ES-I3 (cell line): ENCODE measurements at regions not wholly inside any gene's neighbourhood (a gene's known extent, or its start where the extent isn't known, plus 50 kb on each side); places are given as distances from the start of the nearest gene placed in this dataset.
"Not testable (repeated sequence)": the region's sequence is repeated elsewhere in the genome, so short reads cannot be mapped to it uniquely, and the experiment has no call there.

Experiments used
- H3K36me3 ChIP-seq: 2 replicates; pipeline ENCODE4 v1.6.1; 2013; ENCODE audit warnings: mild to moderate bottlenecking, low read length, control low read depth, moderate library complexity; ENCODE audit not compliant: insufficient read depth
- H3K4me1 ChIP-seq: 2 replicates; pipeline ENCODE4 v1.6.1; 2013; ENCODE audit warnings: mild to moderate bottlenecking, control low read depth, low read length; ENCODE audit not compliant: insufficient read depth
- H3K9ac ChIP-seq: 2 replicates; pipeline ENCODE4 v1.6.1; 2013; ENCODE audit warnings: low read depth, mild to moderate bottlenecking, low read length, moderate library complexity
- H3K9me3 ChIP-seq: 2 replicates; pipeline ENCODE4 v1.6.1; 2013; ENCODE audit warnings: mild to moderate bottlenecking, low read length, moderate library complexity; ENCODE audit not compliant: control insufficient read depth, insufficient read depth

GRCh38 chr7:9608560-9608959 lies 1175.2 kb downstream of the NXPH1 start:
- Histone ChIP-seq H3K4me1 (no peaks in the 10 kb centered on the region), H3K36me3 (no peaks in the 10 kb centered on the region), H3K9me3 (no peaks in the 10 kb centered on the region), H3K9ac (no peak overlapping the region)

GRCh38 chr7:9620899-9621298 lies 1187.5 kb downstream of the NXPH1 start:
- H3K36me3 ChIP-seq = not testable (repeated sequence)

GRCh38 chr7:9621306-9621902 lies 1188.0 kb downstream of the NXPH1 start:
- not testable (repeated sequence) for H3K36me3 ChIP-seq, H3K9me3 ChIP-seq, H3K4me1 ChIP-seq
- H3K9ac ChIP-seq = peak overlapping the region; percentile 61; the same call in 1 of the 2 replicates

More at GRCh38 chr7:9620899-9621298, 1187.5 kb downstream of the NXPH1 start:
- not testable (repeated sequence) for H3K9me3 ChIP-seq, H3K4me1 ChIP-seq
- peak overlapping the region; percentile 61; the same call in 1 of the 2 replicates for H3K9ac ChIP-seq

GRCh38 chr7:9621927-9622326 lies 1188.5 kb downstream of the NXPH1 start:
- H3K9ac ChIP-seq = peak overlapping the region; percentile 61; the same call in 1 of the 2 replicates
- H3K9me3 ChIP-seq = no peaks in the 10 kb centered on the region
- no peaks in the 10 kb centered on the region for H3K36me3 ChIP-seq
- no peaks in the 10 kb centered on the region for H3K4me1 ChIP-seq

- no peak overlapping the region for H3K9ac ChIP-seq
- H3K36me3 ChIP-seq = no peaks in the 10 kb centered on the region
- H3K9me3 ChIP-seq = no peaks in the 10 kb centered on the region
- H3K4me1 ChIP-seq = peaks cover 3% of the 10 kb centered on the region; the same call in 1 of the 2 replicates
Measured at GRCh38 chr7:9625953-9626352, 1192.5 kb downstream of the NXPH1 start.

GRCh38 chr7:9645756-9646155 lies 1212.3 kb downstream of the NXPH1 start:
- no peaks in the 10 kb centered on the region for H3K4me1 ChIP-seq
- no peak overlapping the region for H3K9ac ChIP-seq
- H3K9me3 ChIP-seq = no peaks in the 10 kb centered on the region
- H3K36me3 ChIP-seq = no peaks in the 10 kb centered on the region

GRCh38 chr7:9657257-9657656 lies 1223.8 kb downstream of the NXPH1 start:
- H3K9me3 ChIP-seq = no peaks in the 10 kb centered on the region
- H3K9ac ChIP-seq = no peak overlapping the region
- H3K36me3 ChIP-seq = no peaks in the 10 kb centered on the region
- H3K4me1 ChIP-seq = no peaks in the 10 kb centered on the region

GRCh38 chr7:9671979-9672917 lies 1238.8 kb downstream of the NXPH1 start:
- H3K9me3 ChIP-seq = no peaks in the 10 kb centered on the region
- no peaks in the 10 kb centered on the region for H3K4me1 ChIP-seq
- H3K9ac ChIP-seq = no peak overlapping the region
- H3K36me3 ChIP-seq = no peaks in the 10 kb centered on the region

GRCh38 chr7:9680713-9681112 lies 1247.3 kb downstream of the NXPH1 start:
- H3K9me3 ChIP-seq = no peaks in the 10 kb centered on the region
- no peak overlapping the region for H3K9ac ChIP-seq
- no peaks in the 10 kb centered on the region for H3K4me1 ChIP-seq
- no peaks in the 10 kb centered on the region for H3K36me3 ChIP-seq

GRCh38 chr7:9681284-9681683 lies 1247.9 kb downstream of the NXPH1 start:
- H3K9ac ChIP-seq = no peak overlapping the region
- H3K4me1 ChIP-seq = no peaks in the 10 kb centered on the region
- no peaks in the 10 kb centered on the region for H3K36me3 ChIP-seq
- H3K9me3 ChIP-seq = no peaks in the 10 kb centered on the region

GRCh38 chr7:9691286-9691685 lies 1257.9 kb downstream of the NXPH1 start:
- Histone ChIP-seq H3K4me1 (no peaks in the 10 kb centered on the region; the same call in 1 of the 2 replicates), H3K9ac (no peak overlapping the region), H3K9me3 (no peaks in the 10 kb centered on the region), H3K36me3 (no peaks in the 10 kb centered on the region)

GRCh38 chr7:9698375-9698774 lies 1265.0 kb downstream of the NXPH1 start:
- no peaks in the 10 kb centered on the region for H3K9me3 ChIP-seq
- no peaks in the 10 kb centered on the region for H3K36me3 ChIP-seq
- H3K9ac ChIP-seq = no peak overlapping the region
- no peaks in the 10 kb centered on the region for H3K4me1 ChIP-seq

- H3K4me1 ChIP-seq = no peaks in the 10 kb centered on the region
- no peak overlapping the region for H3K9ac ChIP-seq
- H3K36me3 ChIP-seq = no peaks in the 10 kb centered on the region
- no peaks in the 10 kb centered on the region for H3K9me3 ChIP-seq
Measured at GRCh38 chr7:9709216-9709615, 1264.5 kb upstream of the PHF14 start.

- no peaks in the 10 kb centered on the region for H3K4me1 ChIP-seq
- no peaks in the 10 kb centered on the region for H3K36me3 ChIP-seq
- H3K9me3 ChIP-seq = no peaks in the 10 kb centered on the region
- no peak overlapping the region for H3K9ac ChIP-seq
Measured at GRCh38 chr7:9711259-9711918, 1262.3 kb upstream of the PHF14 start.
